PC-9 (cell line): ENCODE measurements at regions not wholly inside any gene's neighbourhood (a gene's known extent, or its start where the extent isn't known, plus 50 kb on each side); places are given as distances from the start of the nearest gene placed in this dataset.

Experiments used
- BruUV-seq: library from RNA; stranded (reverse); fragments of 400-500 nt; replicated peaks from 2 replicates; lab custom pipeline; 2021; lab: Mats Ljungman, UMichigan
- CTCF ChIA-PET: fragments of 300-600 bp; sonication (Branson Sonifier 250); formaldehyde crosslinking; loops from one replicate; lab custom pipeline; 2022; ENCODE audit warnings: antibody characterized with exemption; lab: Charles Lee
- POLR2A ChIA-PET: fragments of 300-600 bp; sonication (Branson Sonifier 250); formaldehyde crosslinking; loops from one replicate; lab custom pipeline; 2022; ENCODE audit warnings: antibody characterized with exemption; ENCODE audit not compliant: unreplicated experiment; lab: Charles Lee
- DNase-seq, 2 experiments: peaks; one replicate each; pipeline versions ENCODE4 v3.0.0 to v3.0.0-alpha.2; 2015 to 2022; ENCODE audit warnings: mixed read lengths in 1 of 2
- H2AFZ ChIP-seq: fragments of 200-600 bp; sonication (generic); 2 replicates; pipeline ENCODE4 v1.8.1; 2017; ENCODE audit warnings: antibody characterized with exemption
- H3F3A ChIP-seq: fragments of 200-600 bp; sonication (generic); 2 replicates; pipeline ENCODE4 v1.8.1; 2017; ENCODE audit warnings: antibody characterized with exemption, mild to moderate bottlenecking, low read depth; ENCODE audit not compliant: insufficient read depth
- H3K27ac ChIP-seq: fragments of 200-600 bp; sonication (generic); 2 replicates; pipeline ENCODE4 v1.6.1; 2016; ENCODE audit warnings: mixed run types
- H3K27me3 ChIP-seq: fragments of 200-600 bp; sonication (generic); 2 replicates; pipeline ENCODE4 v1.6.1; 2016; ENCODE audit warnings: low read depth, mixed run types; ENCODE audit not compliant: insufficient read depth
- H3K36me3 ChIP-seq: fragments of 200-600 bp; sonication (generic); 2 replicates; pipeline ENCODE4 v1.6.1; 2016; ENCODE audit warnings: low read depth, mixed run types
- H3K4me1 ChIP-seq: fragments of 200-600 bp; sonication (generic); replicated peaks from 2 replicates; pipeline ENCODE4 v1.6.1; 2016; ENCODE audit warnings: mixed run types; ENCODE audit not compliant: insufficient read depth
- H3K4me2 ChIP-seq: fragments of 200-600 bp; sonication (generic); 2 replicates; pipeline ENCODE4 v1.6.1; 2017; ENCODE audit warnings: mixed run types
- H3K4me3 ChIP-seq: fragments of 200-600 bp; sonication (generic); 2 replicates; pipeline ENCODE4 v1.6.1; 2016; ENCODE audit warnings: mixed run types
- H3K79me2 ChIP-seq: fragments of 200-600 bp; sonication (generic); 2 replicates; pipeline ENCODE4 v1.6.1; 2017; ENCODE audit warnings: low read depth, mixed run types
- H3K9me2 ChIP-seq: fragments of 200-600 bp; sonication (generic); 2 replicates; pipeline ENCODE4 v1.8.1; 2017; ENCODE audit warnings: mild to moderate bottlenecking; ENCODE audit not compliant: insufficient read depth
- H3K9me3 ChIP-seq: fragments of 200-600 bp; sonication (generic); 2 replicates; pipeline ENCODE4 v1.8.1; 2016; ENCODE audit warnings: low read depth; ENCODE audit not compliant: insufficient read depth
- H4K20me1 ChIP-seq: fragments of 200-600 bp; sonication (generic); 2 replicates; pipeline ENCODE4 v1.8.1; 2017; ENCODE audit not compliant: insufficient read depth
- CTCF ChIP-seq: fragments of 200-600 bp; sonication (generic); conservative IDR thresholded peaks from 2 replicates; pipeline ENCODE4 v1.6.1; 2017; ENCODE audit warnings: mixed run types, antibody characterized with exemption, mild to moderate bottlenecking, moderate library complexity
- EZH2 ChIP-seq: fragments of 200-600 bp; sonication (generic); IDR thresholded peaks from 2 replicates; pipeline ENCODE4 v1.8.0; 2017; ENCODE audit warnings: antibody characterized with exemption, low read depth
- intact Hi-C: fragments of 100-400 bp; cut with micrococcal nuclease; formaldehyde crosslinking; loops from one replicate; pipeline ENCODE4 v1.10.0; 2022; ENCODE audit not compliant: unreplicated experiment

- BruUV-seq: no TSS peak
- Histone ChIP-seq H4K20me1 (no peaks in the 10 kb centered on the region), H3K4me3 (no peak overlapping the region), H3K9me3 (no peaks in the 10 kb centered on the region), H3K9me2 (no peaks in the 10 kb centered on the region), H3F3A (no peaks in the 10 kb centered on the region), H3K79me2 (no peaks in the 10 kb centered on the region), H3K4me1 (no peaks in the 10 kb centered on the region), H3K36me3 (no peaks in the 10 kb centered on the region), H3K27me3 (no peaks in the 10 kb centered on the region), H3K27ac (no peak overlapping the region), H2AFZ (no peak overlapping the region), H3K4me2 (no peak overlapping the region)
- intact Hi-C loops: no loop called here
- ChIA-PET CTCF (no interaction called here), POLR2A (no interaction called here)
- no peak for TF ChIP-seq EZH2
- TF ChIP-seq CTCF: no peak
- no peak for DNase-seq
These were observed 1093.1 kb upstream of the LRRN3 start for GRCh38 chr7:109997837-109998236.

GRCh38 chr7:110001254-110001938 lies 1089.5 kb upstream of the LRRN3 start:
- H3K9me2 ChIP-seq: no peaks in the 10 kb centered on the region
- H2AFZ ChIP-seq: no peak overlapping the region; the same call in 1 of the 2 replicates
- no peak for DNase-seq
- H3K4me3 ChIP-seq: no peak overlapping the region
- H3K36me3 ChIP-seq: no peaks in the 10 kb centered on the region
- H3K27me3 ChIP-seq: no peaks in the 10 kb centered on the region
- H3F3A ChIP-seq: no peaks in the 10 kb centered on the region
- H3K9me3 ChIP-seq: no peaks in the 10 kb centered on the region
- CTCF ChIA-PET: no interaction called here
- no peak overlapping the region for H3K4me2 ChIP-seq
- TF ChIP-seq EZH2: no peak
- TF ChIP-seq CTCF: no peak
- H4K20me1 ChIP-seq: no peaks in the 10 kb centered on the region
- no peaks in the 10 kb centered on the region for H3K79me2 ChIP-seq
- H3K4me1 ChIP-seq: no peaks in the 10 kb centered on the region
- no peak overlapping the region for H3K27ac ChIP-seq
- intact Hi-C loops: no loop called here
- BruUV-seq: no TSS peak
- POLR2A ChIA-PET: no interaction called here

GRCh38 chr7:110003827-110004226 lies 1087.1 kb upstream of the LRRN3 start:
- no peak for DNase-seq
- intact Hi-C loops: no loop called here
- Histone ChIP-seq H2AFZ (no peak overlapping the region), H3F3A (no peaks in the 10 kb centered on the region), H3K4me3 (no peak overlapping the region), H3K9me2 (peaks cover 4% of the 10 kb centered on the region; the same call in 1 of the 2 replicates), H3K36me3 (no peaks in the 10 kb centered on the region), H3K27ac (no peak overlapping the region), H3K79me2 (no peaks in the 10 kb centered on the region), H3K4me1 (no peaks in the 10 kb centered on the region), H3K9me3 (no peaks in the 10 kb centered on the region), H3K4me2 (no peak overlapping the region), H3K27me3 (no peaks in the 10 kb centered on the region), H4K20me1 (no peaks in the 10 kb centered on the region)
- TF ChIP-seq CTCF: no peak
- TF ChIP-seq EZH2: no peak
- BruUV-seq: no TSS peak
- ChIA-PET CTCF (no interaction called here), POLR2A (no interaction called here)
